Caco-2 (cell line): ENCODE measurements at regions not wholly inside any gene's neighbourhood (a gene's known extent, or its start where the extent isn't known, plus 50 kb on each side); places are given as distances from the start of the nearest gene placed in this dataset.

ENCODE experiments used
- BruUV-seq: library from RNA; stranded (reverse); fragments of 400-500 nt; replicated peaks from 2 replicates; lab custom pipeline; 2021; lab: Mats Ljungman, UMichigan
- CTCF ChIA-PET: fragments of 300-600 bp; sonication (Branson Sonifier 250); formaldehyde crosslinking; loops from one replicate; lab custom pipeline; 2022; ENCODE audit warnings: antibody characterized with exemption; lab: Charles Lee
- POLR2A ChIA-PET: fragments of 300-600 bp; sonication (Branson Sonifier 250); formaldehyde crosslinking; loops from one replicate; lab custom pipeline; 2022; ENCODE audit warnings: antibody characterized with exemption; lab: Charles Lee
- DNase-seq, 2 experiments: peaks; one replicate each; pipeline versions ENCODE4 v3.0.0 to v3.0.0-alpha.2; 2020 to 2022
- H3K27me3 ChIP-seq: replicated peaks from 2 replicates; pipeline ENCODE4 v1.6.0; 2011; ENCODE audit warnings: low read length; ENCODE audit not compliant: control insufficient read depth, insufficient read depth
- H3K36me3 ChIP-seq: 2 replicates; pipeline ENCODE4 v1.5.1; 2011; ENCODE audit warnings: low read length; ENCODE audit not compliant: control insufficient read depth, insufficient read depth
- H3K4me1 ChIP-seq: fragments of 250-450 bp; sonication (Bioruptor Pico); 2 replicates; pipeline ENCODE4 v1.5.1; 2020; ENCODE audit warnings: mild to moderate bottlenecking
- H3K4me3 ChIP-seq: 2 replicates; pipeline ENCODE4 v1.5.1; 2011; ENCODE audit warnings: low read depth, mild to moderate bottlenecking, control low read depth, low read length
- H3K9me3 ChIP-seq: fragments of 250-450 bp; sonication (Bioruptor Pico); 2 replicates; pipeline ENCODE4 v1.5.1; 2020; ENCODE audit warnings: mild to moderate bottlenecking, moderate library complexity
- H3K27ac Mint-ChIP-seq: one replicate; pipeline ENCODE4 v1.8.0; 2022; ENCODE audit warnings: mixed read lengths; ENCODE audit not compliant: unreplicated experiment
- H3K27me3 Mint-ChIP-seq: one replicate; pipeline ENCODE4 v1.8.0; 2022; ENCODE audit warnings: mixed read lengths; ENCODE audit not compliant: insufficient read depth, unreplicated experiment
- H3K36me3 Mint-ChIP-seq: one replicate; pipeline ENCODE4 v1.8.0; 2022; ENCODE audit warnings: mild to moderate bottlenecking, mixed read lengths; ENCODE audit not compliant: insufficient read depth, unreplicated experiment
- H3K4me1 Mint-ChIP-seq: one replicate; pipeline ENCODE4 v1.8.0; 2022; ENCODE audit warnings: low read depth, mixed read lengths; ENCODE audit not compliant: unreplicated experiment
- H3K4me3 Mint-ChIP-seq: one replicate; pipeline ENCODE4 v1.8.0; 2022; ENCODE audit warnings: mild to moderate bottlenecking, moderate library complexity, mixed read lengths; ENCODE audit not compliant: unreplicated experiment
- H3K9me3 Mint-ChIP-seq: one replicate; pipeline ENCODE4 v1.8.0; 2022; ENCODE audit warnings: mixed read lengths; ENCODE audit not compliant: unreplicated experiment
- intact Hi-C: fragments of 100-400 bp; cut with micrococcal nuclease; formaldehyde crosslinking; loops from one replicate; pipeline ENCODE4 v1.10.0; 2022; ENCODE audit not compliant: unreplicated experiment
- TF ChIP-seq, protein P1 (sequence below), 2 experiments: fragments of 200-600 bp in 1 of 2; IDR thresholded peaks; 1 replicate in 1 of 2; 2 replicates in 1 of 2; pipeline versions ENCODE4 v1.5.1 to v1.8.0; 2011 to 2022; ENCODE audit warnings: antibody characterized with exemption in 1 of 2, control low read depth in 1 of 2, inconsistent platforms in 1 of 2, low read depth in 1 of 2, low read length in 1 of 2, mild to moderate bottlenecking in 1 of 2, moderate library complexity in 1 of 2; ENCODE audit not compliant: insufficient read depth in 1 of 2, severe bottlenecking in 1 of 2, unreplicated experiment in 1 of 2

DNA sequence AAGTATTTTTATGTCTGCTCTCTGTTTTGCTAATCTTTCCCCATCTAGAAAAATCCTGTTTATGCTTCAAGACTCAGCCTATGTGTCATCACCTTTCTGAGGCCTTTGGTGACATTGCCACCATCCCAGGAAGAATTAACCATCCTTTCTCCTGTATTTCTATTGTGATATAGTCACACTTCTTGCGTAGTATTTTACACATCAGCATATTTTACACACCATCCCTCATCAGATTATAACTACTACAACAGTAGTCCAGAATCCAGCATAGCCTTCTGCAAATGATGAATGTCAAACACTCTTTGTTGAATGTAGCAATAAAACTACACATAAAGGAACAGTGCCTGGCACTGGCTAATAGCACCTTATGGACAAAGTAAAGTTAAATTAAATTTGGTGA, 275.3 kb upstream of the C1orf87 start:
- H3K36me3 ChIP-seq: no peaks in the 10 kb centered on the region
- TF ChIP-seq, protein P1, sequence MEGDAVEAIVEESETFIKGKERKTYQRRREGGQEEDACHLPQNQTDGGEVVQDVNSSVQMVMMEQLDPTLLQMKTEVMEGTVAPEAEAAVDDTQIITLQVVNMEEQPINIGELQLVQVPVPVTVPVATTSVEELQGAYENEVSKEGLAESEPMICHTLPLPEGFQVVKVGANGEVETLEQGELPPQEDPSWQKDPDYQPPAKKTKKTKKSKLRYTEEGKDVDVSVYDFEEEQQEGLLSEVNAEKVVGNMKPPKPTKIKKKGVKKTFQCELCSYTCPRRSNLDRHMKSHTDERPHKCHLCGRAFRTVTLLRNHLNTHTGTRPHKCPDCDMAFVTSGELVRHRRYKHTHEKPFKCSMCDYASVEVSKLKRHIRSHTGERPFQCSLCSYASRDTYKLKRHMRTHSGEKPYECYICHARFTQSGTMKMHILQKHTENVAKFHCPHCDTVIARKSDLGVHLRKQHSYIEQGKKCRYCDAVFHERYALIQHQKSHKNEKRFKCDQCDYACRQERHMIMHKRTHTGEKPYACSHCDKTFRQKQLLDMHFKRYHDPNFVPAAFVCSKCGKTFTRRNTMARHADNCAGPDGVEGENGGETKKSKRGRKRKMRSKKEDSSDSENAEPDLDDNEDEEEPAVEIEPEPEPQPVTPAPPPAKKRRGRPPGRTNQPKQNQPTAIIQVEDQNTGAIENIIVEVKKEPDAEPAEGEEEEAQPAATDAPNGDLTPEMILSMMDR (IDR thresholded peaks at IDR 0.05; ENCODE audit: insufficient read depth in 1 of 2, low read depth in 1 of 2, low read length in 1 of 2, severe bottlenecking in 1 of 2, unreplicated experiment in 1 of 2): no peak
- BruUV-seq: no TSS peak
- H3K9me3 Mint-ChIP-seq: no peaks in the 10 kb centered on the region
- no peaks in the 10 kb centered on the region for H3K27me3 ChIP-seq
- H3K4me3 ChIP-seq: no peak overlapping the region
- H3K27me3 Mint-ChIP-seq: peaks cover 14% of the 10 kb centered on the region
- ChIA-PET CTCF (interaction anchor here (0.6 kb wide), 1 partner anchor 414 kb away, joined by 3 read pairs; no protein-coding TSS in a partner anchor), POLR2A (no interaction called here)
- intact Hi-C loops: no loop called here
- H3K36me3 Mint-ChIP-seq: no peaks in the 10 kb centered on the region
- no peaks in the 10 kb centered on the region for H3K9me3 ChIP-seq
- H3K4me1 Mint-ChIP-seq: no peaks in the 10 kb centered on the region
- no peak overlapping the region for H3K4me3 Mint-ChIP-seq
- H3K4me1 ChIP-seq: no peaks in the 10 kb centered on the region
- no peak for DNase-seq
- H3K27ac Mint-ChIP-seq: no peak overlapping the region

- ChIA-PET CTCF (no interaction called here), POLR2A (no interaction called here)
- peaks cover 10% of the 10 kb centered on the region for H3K27me3 Mint-ChIP-seq
- no peaks in the 10 kb centered on the region for H3K4me1 ChIP-seq
- no peaks in the 10 kb centered on the region for H3K36me3 Mint-ChIP-seq
- no peak for DNase-seq
- no peaks in the 10 kb centered on the region for H3K27me3 ChIP-seq
- no peaks in the 10 kb centered on the region for H3K9me3 ChIP-seq
- no peak overlapping the region for H3K4me3 Mint-ChIP-seq
- no peak overlapping the region for H3K27ac Mint-ChIP-seq
- H3K36me3 ChIP-seq: no peaks in the 10 kb centered on the region
- H3K4me3 ChIP-seq: no peak overlapping the region
- intact Hi-C loops: no loop called here
- no TSS peak for BruUV-seq
- TF ChIP-seq, protein P1 (IDR thresholded peaks at IDR 0.05; ENCODE audit: insufficient read depth in 1 of 2, low read depth in 1 of 2, low read length in 1 of 2, severe bottlenecking in 1 of 2, unreplicated experiment in 1 of 2): no peak
- H3K9me3 Mint-ChIP-seq: no peaks in the 10 kb centered on the region
- H3K4me1 Mint-ChIP-seq: no peaks in the 10 kb centered on the region
These were observed 272.1 kb upstream of the C1orf87 start for GRCh38 chr1:60345621-60346020.

- BruUV-seq: no TSS peak
- DNase-seq: no peak
- peaks cover 10% of the 10 kb centered on the region for H3K27me3 Mint-ChIP-seq
- ChIA-PET CTCF (no interaction called here), POLR2A (no interaction called here)
- intact Hi-C loops: no loop called here
- H3K9me3 ChIP-seq: no peaks in the 10 kb centered on the region
- no peak overlapping the region for H3K27ac Mint-ChIP-seq
- TF ChIP-seq, protein P1 (IDR thresholded peaks at IDR 0.05; ENCODE audit: insufficient read depth in 1 of 2, low read depth in 1 of 2, low read length in 1 of 2, severe bottlenecking in 1 of 2, unreplicated experiment in 1 of 2): no peak
- H3K4me3 ChIP-seq: no peak overlapping the region
- H3K4me1 Mint-ChIP-seq: no peaks in the 10 kb centered on the region
- H3K4me3 Mint-ChIP-seq: no peak overlapping the region
- no peaks in the 10 kb centered on the region for H3K9me3 Mint-ChIP-seq
- H3K36me3 Mint-ChIP-seq: no peaks in the 10 kb centered on the region
- H3K36me3 ChIP-seq: no peaks in the 10 kb centered on the region
- no peaks in the 10 kb centered on the region for H3K27me3 ChIP-seq
- H3K4me1 ChIP-seq: no peaks in the 10 kb centered on the region
These were observed 271.5 kb upstream of the C1orf87 start for GRCh38 chr1:60345049-60345448.
